CD4-positive, alpha-beta T cell treated with Interleukin-4 for 4 hours (primary cell): ENCODE measurements at regions not wholly inside any gene's neighbourhood (a gene's known extent, or its start where the extent isn't known, plus 50 kb on each side); places are given as distances from the start of the nearest gene placed in this dataset.

Source experiments
- DNase-seq: peaks from one replicate; pipeline ENCODE4 v3.0.0-alpha.2; 2020

- no peak for DNase-seq
These were observed 153.6 kb upstream of the LINGO1 start for GRCh38 chr15:77786181-77786890.

- DNase-seq = no peak
These were observed 151.9 kb upstream of the LINGO1 start for GRCh38 chr15:77784361-77785292.

DNA sequence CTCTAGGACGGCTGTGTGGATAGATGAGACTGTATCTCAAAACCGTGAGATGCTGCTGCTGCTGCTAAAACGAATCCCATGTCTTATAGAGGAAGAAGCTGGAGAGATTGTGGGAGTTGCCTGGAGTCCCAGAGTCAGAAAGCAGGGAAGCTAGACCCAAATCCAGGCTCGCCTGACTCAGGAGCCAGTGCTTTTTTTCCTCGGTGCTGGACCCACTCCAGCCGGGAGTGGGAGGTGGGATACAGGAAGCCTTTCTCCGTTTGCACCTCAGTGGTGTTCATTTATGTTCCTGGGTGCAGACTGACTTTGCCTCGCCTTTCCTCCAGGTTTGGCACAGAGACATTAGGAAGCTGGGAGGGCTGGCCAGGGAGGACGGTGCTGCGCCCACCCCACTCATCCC lies 150.9 kb upstream of the LINGO1 start:
- DNase-seq = no peak

GRCh38 chr15:77782691-77783090 lies 150.0 kb upstream of the LINGO1 start:
- DNase-seq = no peak

DNA sequence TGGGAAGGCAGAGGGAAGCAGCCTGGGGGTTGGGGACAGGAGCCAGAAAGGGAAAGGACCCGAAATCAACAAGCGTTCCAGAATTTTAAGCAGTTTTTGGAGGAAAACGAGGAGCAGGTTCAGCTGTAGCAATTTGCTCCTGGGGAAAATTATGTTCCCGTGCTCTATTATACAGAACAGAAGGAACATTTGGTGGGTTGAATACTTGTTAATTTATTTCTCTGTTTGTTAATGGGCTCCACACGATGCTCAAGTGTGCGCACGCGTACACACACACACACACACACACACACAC lies 149.2 kb upstream of the LINGO1 start:
- DNase-seq = no peak

GRCh38 chr15:77781151-77781945 lies 148.6 kb upstream of the LINGO1 start:
- DNase-seq = no peak

DNA sequence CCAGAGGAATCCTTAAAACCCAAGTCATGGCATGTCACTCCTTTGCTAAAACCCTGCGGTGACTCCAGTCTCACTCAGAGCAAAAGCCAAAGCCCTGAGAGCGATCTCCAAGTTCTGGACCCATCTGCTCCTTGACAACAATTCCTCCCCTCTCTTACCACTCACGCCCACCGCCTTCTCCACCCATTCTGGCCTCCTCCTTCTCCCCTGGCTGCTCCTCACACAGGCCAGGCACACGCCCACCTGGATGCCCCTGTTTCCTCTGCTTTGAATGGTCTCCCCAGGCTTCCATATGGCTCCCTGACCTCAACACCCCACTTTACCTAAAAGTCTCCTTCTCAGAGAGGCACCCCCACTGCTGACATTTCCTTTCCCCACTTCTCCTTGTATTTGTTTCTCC lies 146.1 kb upstream of the LINGO1 start:
- no peak for DNase-seq

DNA sequence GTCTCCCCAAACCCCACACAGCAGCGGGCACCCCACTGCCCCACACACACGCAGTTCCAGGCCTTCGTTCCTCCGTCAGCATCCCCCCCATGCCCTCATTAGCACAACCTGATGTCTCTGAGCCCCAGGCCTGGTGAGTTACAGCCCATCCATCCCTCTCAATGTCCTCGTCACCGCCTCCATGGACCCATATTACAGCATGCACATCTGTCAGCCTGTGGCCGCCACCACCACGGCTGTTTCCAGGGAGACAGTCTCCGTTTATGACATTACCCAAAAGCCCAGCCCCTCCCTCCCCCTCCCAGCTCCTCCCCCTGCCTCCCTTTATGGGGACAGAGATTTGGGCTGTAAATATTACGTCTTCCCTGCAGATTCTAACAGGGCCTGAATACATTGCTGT lies 143.1 kb upstream of the LINGO1 start:
- DNase-seq = no peak

DNA sequence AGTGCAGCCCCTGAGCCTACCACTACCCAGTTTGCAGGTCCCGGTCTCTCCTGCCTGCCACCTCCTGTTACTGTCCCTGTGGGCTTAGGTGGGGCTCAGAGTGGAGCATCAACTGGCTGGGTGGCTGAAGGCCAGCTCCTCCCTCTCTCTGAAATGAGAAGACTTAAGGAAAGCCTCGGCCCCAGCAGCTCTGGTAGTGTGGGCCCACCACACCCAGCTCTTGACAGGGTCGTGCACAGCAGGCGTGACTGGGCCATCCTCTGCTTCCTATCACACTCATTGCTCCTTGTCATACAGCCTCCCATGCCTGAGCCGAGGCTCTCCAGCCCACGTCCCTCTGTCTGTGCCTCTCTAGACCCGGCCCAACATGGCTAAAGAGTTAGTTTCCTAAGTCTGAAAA lies 142.7 kb upstream of the LINGO1 start:
- no peak for DNase-seq

DNA sequence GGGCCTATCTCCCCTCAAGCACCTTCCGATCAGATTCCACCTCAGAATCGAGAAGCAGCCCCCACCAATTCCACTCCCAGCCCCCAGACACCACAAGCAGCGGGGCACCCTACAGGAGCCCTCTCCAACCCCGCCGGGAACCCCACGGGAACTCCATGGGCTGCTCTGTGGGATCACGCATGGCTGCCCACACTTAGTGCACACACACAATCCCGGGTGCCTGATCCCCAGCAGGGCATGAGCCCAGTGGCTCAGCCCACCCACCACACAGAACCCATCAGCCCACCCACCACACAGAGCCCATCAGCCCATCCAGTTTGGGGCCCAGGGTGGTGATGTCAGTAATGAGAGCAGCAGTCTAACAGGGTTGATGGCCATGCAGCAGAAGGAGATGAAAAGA lies 141.6 kb upstream of the LINGO1 start:
- no peak for DNase-seq

GRCh38 chr15:77773903-77774302 lies 141.2 kb upstream of the LINGO1 start:
- DNase-seq = no peak

- no peak for DNase-seq
These were observed 140.1 kb upstream of the LINGO1 start for GRCh38 chr15:77772641-77773402.

DNA sequence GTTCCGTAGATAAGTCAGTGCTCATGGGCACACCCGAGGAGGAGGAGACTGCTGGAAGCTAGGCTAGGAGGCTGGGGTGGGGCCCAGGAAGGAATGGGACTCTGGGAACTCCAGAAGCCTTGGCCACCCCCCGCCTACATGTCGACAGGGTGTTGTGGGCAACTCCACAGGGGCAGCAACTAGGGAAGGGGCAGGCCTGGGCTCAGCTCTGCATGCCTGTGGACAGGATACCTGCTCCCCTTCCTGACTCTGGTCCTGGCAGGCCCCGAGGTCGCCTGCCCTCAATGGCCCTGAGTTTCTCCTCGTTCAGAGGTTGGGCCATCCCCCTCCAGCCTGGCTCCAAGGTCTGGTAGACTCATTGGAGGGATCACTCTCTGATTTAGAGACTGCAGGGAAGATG lies 138.9 kb upstream of the LINGO1 start:
- no peak for DNase-seq

DNA sequence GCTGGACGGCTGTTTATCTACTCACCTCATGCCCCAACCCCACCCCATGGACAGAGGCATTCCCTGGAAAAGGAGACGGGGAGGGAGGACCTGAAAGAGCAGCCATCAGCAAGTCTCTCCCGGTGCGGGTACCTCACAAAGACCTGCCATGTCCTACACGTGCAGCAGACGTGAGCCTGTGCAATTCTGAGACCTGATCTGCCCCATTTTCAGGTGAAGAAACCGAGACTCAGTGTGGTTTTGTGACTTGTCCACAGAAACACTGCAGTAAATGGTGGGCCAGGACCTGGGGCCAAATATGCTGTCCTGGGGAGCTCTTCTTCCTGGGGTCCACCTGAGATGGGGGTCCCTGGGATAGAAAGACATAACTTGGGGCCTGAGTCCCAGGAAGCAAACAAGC lies 137.0 kb upstream of the LINGO1 start:
- no peak for DNase-seq

- no peak for DNase-seq
These were observed 135.9 kb upstream of the LINGO1 start for GRCh38 chr15:77768521-77769078.

- DNase-seq = no peak
These were observed 135.4 kb upstream of the LINGO1 start for GRCh38 chr15:77768107-77768506.

- no peak for DNase-seq
These were observed 131.4 kb upstream of the LINGO1 start for GRCh38 chr15:77764095-77764494.

DNA sequence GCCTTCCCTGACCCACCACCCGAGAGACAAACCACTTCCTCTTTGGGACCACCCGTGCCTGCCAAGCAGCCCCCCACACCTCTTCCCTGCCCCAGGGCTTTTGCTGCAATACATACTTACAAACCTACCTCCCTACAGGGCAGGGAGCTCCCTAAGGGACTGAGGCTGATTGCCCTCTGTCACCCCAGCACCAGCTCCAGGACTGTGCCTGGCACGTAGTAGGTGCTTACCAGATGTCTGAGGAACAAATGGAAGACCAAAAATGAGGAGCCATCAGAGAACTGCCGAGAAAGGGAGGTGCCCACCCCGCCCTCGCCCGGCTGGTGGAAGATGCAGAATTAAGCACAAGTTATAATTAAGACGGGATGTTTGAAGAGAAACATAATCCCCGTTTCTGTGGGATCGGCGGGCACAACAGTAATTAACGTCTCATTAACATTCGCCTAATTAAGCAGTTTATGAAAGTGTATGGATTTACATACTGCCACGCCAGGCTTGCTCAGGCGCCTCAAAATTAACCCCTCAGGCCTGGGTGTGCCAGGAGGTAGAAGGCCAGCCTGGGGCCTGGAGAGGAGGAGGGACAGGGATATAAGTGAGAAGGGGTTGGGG lies 130.1 kb upstream of the LINGO1 start:
- DNase-seq = no peak

- DNase-seq = no peak
These were observed 127.3 kb upstream of the LINGO1 start for GRCh38 chr15:77759896-77760592.

DNA sequence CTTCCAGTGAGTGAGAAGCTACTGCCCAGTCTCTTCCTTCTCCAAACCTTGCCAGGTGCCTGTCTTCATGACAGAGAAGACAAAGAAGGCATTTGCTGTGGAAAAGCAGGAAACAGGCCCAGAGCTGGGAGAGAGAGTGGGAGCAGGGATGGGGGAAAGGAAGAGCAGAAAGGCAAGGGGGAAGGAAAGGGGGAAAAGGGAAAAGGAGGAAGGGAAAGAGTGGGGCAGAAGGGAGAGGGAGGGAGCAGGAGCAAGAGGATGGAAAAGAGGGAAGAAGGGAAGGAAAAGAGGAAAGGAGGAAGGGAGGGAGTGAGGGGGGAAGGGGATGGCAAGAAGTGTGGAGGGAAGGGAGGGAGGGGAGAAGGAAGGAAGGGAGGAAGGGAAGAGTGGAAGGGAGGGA lies 121.2 kb upstream of the LINGO1 start:
- no peak for DNase-seq

DNA sequence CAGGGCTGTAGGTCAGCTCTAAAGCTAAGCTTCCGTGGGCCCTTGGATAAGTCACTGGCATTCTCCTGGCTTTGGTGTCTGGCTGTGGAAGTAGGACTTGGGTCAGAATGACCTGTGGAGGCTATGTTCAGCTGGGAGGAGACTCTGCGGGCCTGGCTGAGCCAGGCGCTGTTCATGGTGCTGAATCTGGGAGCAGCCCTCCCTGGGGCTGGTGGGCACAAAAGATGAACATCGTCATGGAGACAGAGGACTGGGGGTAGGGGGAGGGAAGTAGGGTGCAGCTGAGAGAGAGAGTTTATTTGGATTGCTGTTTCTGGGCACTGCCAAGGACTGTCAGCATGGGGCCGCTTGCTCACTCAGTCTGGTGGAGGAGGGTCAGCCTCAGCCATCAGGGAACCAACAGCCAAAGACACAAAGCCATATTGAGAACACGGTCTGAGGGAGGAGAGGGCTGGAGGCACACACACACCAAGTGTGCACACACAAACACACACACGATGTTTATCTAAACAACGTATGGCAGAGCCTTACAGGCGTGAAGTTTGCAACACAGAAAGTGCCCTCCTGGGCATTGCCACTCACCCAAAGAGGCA lies 120.7 kb upstream of the LINGO1 start:
- DNase-seq = no peak
